22Rv1 (cell line): ENCODE measurements at regions not wholly inside any gene's neighbourhood (a gene's known extent, or its start where the extent isn't known, plus 50 kb on each side); places are given as distances from the start of the nearest gene placed in this dataset.

ENCODE experiments used
- H3K27ac ChIP-seq: fragments of 450-650 bp; 2 replicates; pipeline ENCODE4 v1.5.1; 2017
- ZFX ChIP-seq: fragments of 450-650 bp; IDR thresholded peaks from 2 replicates; pipeline ENCODE4 v1.6.1; 2017; ENCODE audit warnings: antibody characterized with exemption, borderline replicate concordance
- TF ChIP-seq, protein P1 (sequence below): fragments of 450-650 bp; IDR thresholded peaks from 2 replicates; pipeline ENCODE4 v1.5.1; 2017; ENCODE audit warnings: mild to moderate bottlenecking

DNA sequence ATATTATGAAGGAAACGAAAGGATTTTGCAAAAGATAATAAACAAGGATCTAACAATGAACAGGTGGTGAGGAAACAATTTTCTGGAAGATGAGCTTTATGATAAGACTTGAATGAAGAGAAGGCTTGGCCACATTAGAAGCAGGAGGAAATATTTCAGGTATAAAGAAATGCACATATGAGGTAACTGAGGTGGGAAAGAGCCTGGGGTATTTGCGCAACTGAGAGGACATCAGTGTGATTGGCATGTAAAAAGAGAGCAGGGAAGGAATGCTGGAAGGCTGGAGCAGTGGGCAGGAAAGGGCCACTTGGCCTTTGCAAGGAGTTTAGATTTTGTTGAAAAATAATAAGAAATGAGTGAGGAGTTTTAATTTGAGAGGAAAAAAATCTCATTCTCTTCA, 414.4 kb upstream of the TMCO5A start:
- H3K27ac ChIP-seq = no peak overlapping the region
- TF ChIP-seq, protein P1, sequence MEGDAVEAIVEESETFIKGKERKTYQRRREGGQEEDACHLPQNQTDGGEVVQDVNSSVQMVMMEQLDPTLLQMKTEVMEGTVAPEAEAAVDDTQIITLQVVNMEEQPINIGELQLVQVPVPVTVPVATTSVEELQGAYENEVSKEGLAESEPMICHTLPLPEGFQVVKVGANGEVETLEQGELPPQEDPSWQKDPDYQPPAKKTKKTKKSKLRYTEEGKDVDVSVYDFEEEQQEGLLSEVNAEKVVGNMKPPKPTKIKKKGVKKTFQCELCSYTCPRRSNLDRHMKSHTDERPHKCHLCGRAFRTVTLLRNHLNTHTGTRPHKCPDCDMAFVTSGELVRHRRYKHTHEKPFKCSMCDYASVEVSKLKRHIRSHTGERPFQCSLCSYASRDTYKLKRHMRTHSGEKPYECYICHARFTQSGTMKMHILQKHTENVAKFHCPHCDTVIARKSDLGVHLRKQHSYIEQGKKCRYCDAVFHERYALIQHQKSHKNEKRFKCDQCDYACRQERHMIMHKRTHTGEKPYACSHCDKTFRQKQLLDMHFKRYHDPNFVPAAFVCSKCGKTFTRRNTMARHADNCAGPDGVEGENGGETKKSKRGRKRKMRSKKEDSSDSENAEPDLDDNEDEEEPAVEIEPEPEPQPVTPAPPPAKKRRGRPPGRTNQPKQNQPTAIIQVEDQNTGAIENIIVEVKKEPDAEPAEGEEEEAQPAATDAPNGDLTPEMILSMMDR = no peak
- no peak for TF ChIP-seq ZFX

DNA sequence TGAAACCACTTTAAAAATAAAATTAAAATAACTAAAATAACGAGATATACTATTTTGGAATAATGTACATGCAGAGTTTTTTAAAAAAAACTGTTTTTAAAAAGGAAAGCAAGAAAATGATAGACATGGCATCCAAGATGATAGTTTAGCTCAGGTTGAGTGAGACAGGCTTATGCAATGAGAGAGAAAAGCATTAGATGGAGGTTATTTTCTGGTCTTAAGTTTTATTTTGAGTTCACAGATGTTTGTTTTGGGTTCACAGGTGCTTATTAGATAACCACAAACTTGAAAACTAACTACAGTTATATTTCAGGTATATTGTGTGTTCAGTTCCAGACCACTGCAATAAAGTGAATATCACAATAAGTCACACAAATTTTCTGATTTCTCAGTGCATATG, 413.6 kb upstream of the TMCO5A start:
- TF ChIP-seq, protein P1 = no peak
- TF ChIP-seq ZFX = no peak
- no peak overlapping the region for H3K27ac ChIP-seq

DNA sequence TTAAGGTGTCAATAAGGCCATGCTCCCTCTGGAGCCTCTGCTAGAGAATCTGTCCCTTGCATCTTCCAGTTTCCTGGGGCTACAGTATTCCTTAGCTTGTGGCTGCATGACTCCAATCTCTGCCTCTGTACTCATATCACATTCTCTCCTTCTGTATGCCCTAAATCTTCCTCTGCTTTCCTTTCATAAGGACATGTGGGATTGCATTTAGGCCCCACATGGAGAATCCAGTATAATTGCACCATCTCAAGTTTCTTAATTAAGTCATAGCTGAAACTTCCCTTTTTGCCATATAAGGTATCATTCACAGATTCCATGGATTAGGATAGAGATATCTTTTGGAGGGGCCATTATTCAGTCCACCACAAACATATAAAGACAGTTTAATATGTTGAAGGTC, 409.8 kb upstream of the TMCO5A start:
- H3K27ac ChIP-seq = no peak overlapping the region
- TF ChIP-seq ZFX = no peak
- TF ChIP-seq, protein P1 = no peak

DNA sequence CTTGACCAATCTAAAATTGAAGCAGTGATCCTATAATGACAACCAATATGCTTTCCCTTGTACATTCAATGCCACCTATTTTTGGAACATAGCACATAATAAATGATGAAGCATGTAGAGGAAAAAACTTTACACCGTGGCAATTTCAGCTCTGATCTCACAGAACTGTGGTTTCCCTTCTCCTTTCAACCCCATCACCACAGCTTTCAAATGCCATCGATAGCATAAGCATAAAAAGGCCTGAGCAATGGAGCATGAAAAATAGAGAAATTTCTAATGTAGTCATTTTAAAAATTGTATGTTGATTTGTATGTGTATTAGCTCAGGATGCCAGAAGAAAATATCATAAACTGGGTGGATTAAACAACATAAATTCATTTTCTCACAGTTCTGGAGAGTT, 406.0 kb upstream of the TMCO5A start:
- H3K27ac ChIP-seq = no peak overlapping the region
- TF ChIP-seq ZFX = no peak
- TF ChIP-seq, protein P1 = no peak

DNA sequence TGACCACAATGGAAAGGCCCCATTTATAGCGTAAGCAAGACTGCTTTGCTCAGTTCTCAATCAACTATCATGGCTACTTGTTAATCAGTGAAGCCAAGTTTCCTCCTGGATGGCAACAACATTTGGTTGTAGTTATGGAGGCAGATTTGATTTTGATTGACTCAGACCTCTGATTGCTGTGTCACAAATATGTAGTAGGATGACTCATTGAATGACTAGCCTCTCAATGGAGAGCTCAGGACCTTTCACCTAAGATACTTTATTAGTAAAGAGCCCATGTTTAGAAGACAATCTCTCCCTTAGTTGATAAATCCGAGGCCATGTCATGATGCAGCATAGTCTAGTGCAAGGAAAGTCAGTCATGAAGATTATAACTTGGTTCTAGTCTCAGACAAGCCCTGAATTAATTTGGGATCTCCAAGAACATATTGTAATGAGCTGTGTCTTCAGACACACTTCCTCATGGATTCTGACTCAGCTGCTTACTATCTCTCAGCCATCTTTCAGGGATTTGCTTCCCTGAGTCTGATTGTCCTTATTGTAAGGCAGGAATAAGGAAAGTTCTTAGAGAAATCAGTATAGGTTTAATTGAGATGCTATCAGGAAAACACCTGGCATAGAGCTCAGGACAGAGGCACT, 397.4 kb upstream of the TMCO5A start:
- H3K27ac ChIP-seq = no peak overlapping the region
- no peak for TF ChIP-seq ZFX
- TF ChIP-seq, protein P1 = no peak

DNA sequence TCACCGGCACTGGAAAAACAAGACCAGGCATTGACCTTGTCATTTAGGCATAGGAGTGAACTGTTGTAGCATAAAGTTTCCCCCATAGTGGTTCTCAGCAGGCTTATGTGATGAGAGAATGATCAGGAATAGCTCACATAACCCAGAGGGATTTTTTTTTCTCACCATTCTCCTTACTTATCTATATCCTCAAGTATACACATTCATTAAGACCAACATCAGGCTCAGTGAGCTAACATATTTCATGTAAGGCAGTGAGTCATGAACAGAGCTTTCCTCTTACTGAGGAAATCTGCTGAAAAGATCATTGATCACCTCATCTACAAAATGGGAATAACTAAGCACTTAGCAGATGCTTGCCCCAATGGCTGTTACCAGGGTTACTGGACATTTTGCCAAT, 396.6 kb upstream of the TMCO5A start:
- H3K27ac ChIP-seq = no peak overlapping the region
- TF ChIP-seq, protein P1 = no peak
- no peak for TF ChIP-seq ZFX

DNA sequence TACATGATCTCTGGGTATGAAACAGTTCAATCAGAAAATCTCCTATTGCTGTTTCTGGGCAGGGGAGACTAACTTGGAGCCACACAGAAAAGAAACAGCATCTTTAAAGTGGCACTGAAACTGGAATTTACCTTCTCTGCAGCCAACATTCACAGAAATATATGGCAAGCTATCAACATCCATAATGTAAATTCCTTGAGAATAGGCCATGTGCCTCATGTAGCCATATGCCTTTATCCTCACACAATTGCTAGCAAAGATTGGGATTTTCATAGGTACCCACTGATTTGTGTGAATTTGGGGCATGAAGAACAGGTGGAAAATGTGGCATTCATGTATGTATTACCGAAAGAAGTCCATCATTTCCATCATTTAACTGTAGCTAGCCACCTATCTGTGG, 386.3 kb upstream of the TMCO5A start:
- TF ChIP-seq, protein P1 = no peak
- no peak for TF ChIP-seq ZFX
- H3K27ac ChIP-seq = no peak overlapping the region
